ENCODE measurements at regions not wholly inside any gene's neighbourhood (a gene's known extent, or its start where the extent isn't known, plus 50 kb on each side); places are given as distances from the start of the nearest gene placed in this dataset.

- Histone ChIP-seq H3K4me1 (no peaks in the 10 kb centered on the region), H3K36me3 (no peaks in the 10 kb centered on the region), H3K27ac (no peak overlapping the region), H3K4me3 (no peak overlapping the region), H3K9me3 (no peaks in the 10 kb centered on the region), H3K27me3 (no peaks in the 10 kb centered on the region)
- DNase-seq (ENCODE audit: extremely low spot score in 2 of 2): no peak
- intact Hi-C loops (cut with DNase I): no loop called here
- TF ChIP-seq POLR2A (IDR thresholded peaks at IDR 0.05): no peak
- no peak for TF ChIP-seq POLR2AphosphoS5 (IDR thresholded peaks at IDR 0.05; ENCODE audit: insufficient read depth in 1 of 2, low read depth in 1 of 2)
- TF ChIP-seq CTCF (IDR thresholded peaks at IDR 0.05): no peak
Observed at GRCh38 chr11:95717314-95717713, 72.3 kb downstream of the FAM76B start.

- Histone ChIP-seq H3K9me3 (no peaks in the 10 kb centered on the region), H3K27me3 (no peaks in the 10 kb centered on the region), H3K4me1 (no peaks in the 10 kb centered on the region), H3K27ac (no peak overlapping the region), H3K4me3 (no peak overlapping the region), H3K36me3 (no peaks in the 10 kb centered on the region)
- intact Hi-C loops (cut with DNase I): no loop called here
- no peak for DNase-seq (ENCODE audit: extremely low spot score in 2 of 2)
- TF ChIP-seq CTCF (IDR thresholded peaks at IDR 0.05) (no peak), POLR2AphosphoS5 (IDR thresholded peaks at IDR 0.05; ENCODE audit: insufficient read depth in 1 of 2, low read depth in 1 of 2) (no peak), POLR2A (IDR thresholded peaks at IDR 0.05) (no peak)
Observed at GRCh38 chr11:95716266-95716665, 73.3 kb downstream of the FAM76B start.

- no peak overlapping the region for H3K4me3 ChIP-seq
- no peak for DNase-seq (ENCODE audit: extremely low spot score in 2 of 2)
- no peaks in the 10 kb centered on the region for H3K36me3 ChIP-seq
- TF ChIP-seq POLR2A (IDR thresholded peaks at IDR 0.05): no peak
- no peak for TF ChIP-seq CTCF (IDR thresholded peaks at IDR 0.05)
- peak in 1 of 2 donors; percentile 47 for TF ChIP-seq POLR2AphosphoS5 (IDR thresholded peaks at IDR 0.05; ENCODE audit: insufficient read depth in 1 of 2, low read depth in 1 of 2)
- no peaks in the 10 kb centered on the region for H3K27me3 ChIP-seq
- no peak overlapping the region for H3K27ac ChIP-seq
- no peaks in the 10 kb centered on the region for H3K4me1 ChIP-seq
- intact Hi-C loops (cut with DNase I): no loop called here
- no peaks in the 10 kb centered on the region for H3K9me3 ChIP-seq
Observed at GRCh38 chr11:95715777-95716241, 73.8 kb downstream of the FAM76B start.

- H3K4me1 ChIP-seq: no peaks in the 10 kb centered on the region
- H3K4me3 ChIP-seq: no peak overlapping the region
- no peaks in the 10 kb centered on the region for H3K27me3 ChIP-seq
- H3K36me3 ChIP-seq: no peaks in the 10 kb centered on the region
- DNase-seq (ENCODE audit: extremely low spot score in 2 of 2): no peak
- H3K27ac ChIP-seq: no peak overlapping the region
- H3K9me3 ChIP-seq: no peaks in the 10 kb centered on the region
- no peak for TF ChIP-seq POLR2A (IDR thresholded peaks at IDR 0.05)
- no peak for TF ChIP-seq CTCF (IDR thresholded peaks at IDR 0.05)
- no peak for TF ChIP-seq POLR2AphosphoS5 (IDR thresholded peaks at IDR 0.05; ENCODE audit: insufficient read depth in 1 of 2, low read depth in 1 of 2)
- intact Hi-C loops (cut with DNase I): no loop called here
Observed at GRCh38 chr11:95714843-95715776, 74.5 kb downstream of the FAM76B start.

GRCh38 chr11:95713428-95713827, 76.2 kb downstream of the FAM76B start:
- intact Hi-C loops (cut with DNase I): no loop called here
- no peaks in the 10 kb centered on the region for H3K27me3 ChIP-seq
- TF ChIP-seq POLR2A (IDR thresholded peaks at IDR 0.05) (no peak), POLR2AphosphoS5 (IDR thresholded peaks at IDR 0.05; ENCODE audit: insufficient read depth in 1 of 2, low read depth in 1 of 2) (no peak), CTCF (IDR thresholded peaks at IDR 0.05) (no peak)

More at GRCh38 chr11:95713428-95713827, 76.2 kb downstream of the FAM76B start:
- Histone ChIP-seq H3K27ac (no peak overlapping the region), H3K36me3 (no peaks in the 10 kb centered on the region), H3K4me3 (no peak overlapping the region), H3K4me1 (no peaks in the 10 kb centered on the region), H3K9me3 (no peaks in the 10 kb centered on the region)
- no peak for DNase-seq (ENCODE audit: extremely low spot score in 2 of 2)
